ENCODE measurements at regions not wholly inside any gene's neighbourhood (a gene's known extent, or its start where the extent isn't known, plus 50 kb on each side); places are given as distances from the start of the nearest gene placed in this dataset.

- DNase-seq (ENCODE audit: low spot score) = no peak
- no peaks in the 10 kb centered on the region for H3K27me3 ChIP-seq (replicated peaks; ENCODE audit: insufficient read depth)
- WGBS = 97% methylated on average over 1 of the region's 1 CpG
- H3K4me1 ChIP-seq (replicated peaks) = no peaks in the 10 kb centered on the region
- no peaks in the 10 kb centered on the region for H3K9me3 ChIP-seq
- H3K4me3 ChIP-seq = no peak overlapping the region
- H3K36me3 ChIP-seq = no peaks in the 10 kb centered on the region
- intact Hi-C loops (cut with DNase I) = no loop called here
- TF ChIP-seq CTCF (IDR thresholded peaks at IDR 0.05) (no peak), POLR2A (IDR thresholded peaks at IDR 0.05) (no peak), POLR2AphosphoS5 (IDR thresholded peaks at IDR 0.05) (no peak)
- no peak overlapping the region for H3K27ac ChIP-seq
These were observed 598.4 kb downstream of the COL12A1 start for GRCh38 chr6:74607468-74607867.

- no peaks in the 10 kb centered on the region for H3K4me1 ChIP-seq (replicated peaks)
- intact Hi-C loops (cut with DNase I) = no loop called here
- no peak overlapping the region for H3K27ac ChIP-seq
- no peak overlapping the region for H3K4me3 ChIP-seq
- TF ChIP-seq CTCF (IDR thresholded peaks at IDR 0.05) (no peak), POLR2A (IDR thresholded peaks at IDR 0.05) (no peak), POLR2AphosphoS5 (IDR thresholded peaks at IDR 0.05) (no peak)
- no peaks in the 10 kb centered on the region for H3K9me3 ChIP-seq
- H3K27me3 ChIP-seq (replicated peaks; ENCODE audit: insufficient read depth) = no peaks in the 10 kb centered on the region
- 53% methylated on average over 3 of the region's 3 CpGs for WGBS
- H3K36me3 ChIP-seq = no peaks in the 10 kb centered on the region
- no peak for DNase-seq (ENCODE audit: low spot score)
These were observed 599.2 kb downstream of the COL12A1 start for GRCh38 chr6:74606582-74607071.

GRCh38 chr6:74605922-74606581, 599.8 kb downstream of the COL12A1 start:
- Histone ChIP-seq H3K27me3 (replicated peaks; ENCODE audit: insufficient read depth) (no peaks in the 10 kb centered on the region), H3K4me3 (no peak overlapping the region), H3K36me3 (no peaks in the 10 kb centered on the region), H3K9me3 (no peaks in the 10 kb centered on the region), H3K27ac (no peak overlapping the region), H3K4me1 (replicated peaks) (no peaks in the 10 kb centered on the region)
- WGBS = 73% methylated on average over 3 of the region's 3 CpGs
- DNase-seq (ENCODE audit: low spot score) = no peak
- intact Hi-C loops (cut with DNase I) = no loop called here
- TF ChIP-seq CTCF (IDR thresholded peaks at IDR 0.05) (no peak), POLR2A (IDR thresholded peaks at IDR 0.05) (no peak), POLR2AphosphoS5 (IDR thresholded peaks at IDR 0.05) (no peak)

GRCh38 chr6:74604279-74604678, 601.6 kb downstream of the COL12A1 start:
- Histone ChIP-seq H3K36me3 (no peaks in the 10 kb centered on the region), H3K4me3 (no peak overlapping the region), H3K27ac (no peak overlapping the region), H3K9me3 (no peaks in the 10 kb centered on the region), H3K27me3 (replicated peaks; ENCODE audit: insufficient read depth) (no peaks in the 10 kb centered on the region), H3K4me1 (replicated peaks) (no peaks in the 10 kb centered on the region)
- no peak for DNase-seq (ENCODE audit: low spot score)
- WGBS = 49% methylated on average over 3 of the region's 3 CpGs
- intact Hi-C loops (cut with DNase I) = no loop called here
- TF ChIP-seq POLR2A (IDR thresholded peaks at IDR 0.05) (no peak), POLR2AphosphoS5 (IDR thresholded peaks at IDR 0.05) (no peak), CTCF (IDR thresholded peaks at IDR 0.05) (no peak)
